ENCODE measurements at regions not wholly inside any gene's neighbourhood (a gene's known extent, or its start where the extent isn't known, plus 50 kb on each side); places are given as distances from the start of the nearest gene placed in this dataset.
"Not testable (repeated sequence)": the region's sequence is repeated elsewhere in the genome, so short reads cannot be mapped to it uniquely, and the experiment has no call there.

- DNase-seq: no peak
These were observed 323.4 kb downstream of the CDH19 start for GRCh38 chr18:66280470-66280869.

- DNase-seq: no peak
These were observed 331.9 kb downstream of the CDH19 start for GRCh38 chr18:66271962-66272361.

GRCh38 chr18:66264130-66264529 is 339.8 kb downstream of the CDH19 start:
- DNase-seq: no peak

- DNase-seq: no peak
These were observed 349.8 kb downstream of the CDH19 start for GRCh38 chr18:66254121-66254520.

- DNase-seq: peak; percentile 40
These were observed 351.2 kb downstream of the CDH19 start for GRCh38 chr18:66252703-66253102.

GRCh38 chr18:66235206-66235605 is 368.7 kb downstream of the CDH19 start:
- DNase-seq: no peak

- DNase-seq: no peak
These were observed 377.1 kb downstream of the CDH19 start for GRCh38 chr18:66226782-66227181.

- DNase-seq: not testable (repeated sequence)
These were observed 380.6 kb downstream of the CDH19 start for GRCh38 chr18:66223317-66223716.

GRCh38 chr18:66222174-66222573 is 381.7 kb downstream of the CDH19 start:
- no peak for DNase-seq

GRCh38 chr18:66219817-66220216 is 384.1 kb downstream of the CDH19 start:
- DNase-seq: no peak

GRCh38 chr18:66211749-66212148 is 392.1 kb downstream of the CDH19 start:
- DNase-seq: no peak

GRCh38 chr18:66210875-66211274 is 393.0 kb downstream of the CDH19 start:
- DNase-seq: no peak

- no peak for DNase-seq
These were observed 394.2 kb downstream of the CDH19 start for GRCh38 chr18:66209656-66210055.

GRCh38 chr18:66196805-66197204 is 407.1 kb downstream of the CDH19 start:
- no peak for DNase-seq

GRCh38 chr18:66193938-66194337 is 410.0 kb downstream of the CDH19 start:
- DNase-seq: no peak

- DNase-seq: no peak
These were observed 410.5 kb downstream of the CDH19 start for GRCh38 chr18:66193394-66193793.

GRCh38 chr18:66168685-66169235 is 417.9 kb downstream of the CDH7 start:
- DNase-seq: no peak

- DNase-seq: no peak
These were observed 417.2 kb downstream of the CDH7 start for GRCh38 chr18:66167829-66168684.

GRCh38 chr18:66160007-66160406 is 409.2 kb downstream of the CDH7 start:
- no peak for DNase-seq

GRCh38 chr18:66159451-66159850 is 408.6 kb downstream of the CDH7 start:
- no peak for DNase-seq

- DNase-seq: no peak
These were observed 406.3 kb downstream of the CDH7 start for GRCh38 chr18:66156946-66157687.

- no peak for DNase-seq
These were observed 399.8 kb downstream of the CDH7 start for GRCh38 chr18:66150650-66151049.

- no peak for DNase-seq
These were observed 392.2 kb downstream of the CDH7 start for GRCh38 chr18:66143029-66143428.

GRCh38 chr18:66141716-66142115 is 390.9 kb downstream of the CDH7 start:
- no peak for DNase-seq

Measured in fibroblast of skin of back (primary cell).